Cardiac fibroblast (primary cell): ENCODE measurements at regions not wholly inside any gene's neighbourhood (a gene's known extent, or its start where the extent isn't known, plus 50 kb on each side); places are given as distances from the start of the nearest gene placed in this dataset.

Experiments used
- DNase-seq, 2 donors: peaks; one replicate each; pipeline versions ENCODE4 v3.0.0 to v3.0.0-alpha.2; 2010; ENCODE audit warnings: low read depth in 2 of 2
- H3K4me3 ChIP-seq, 2 donors: replicated peaks in 1 of 2; 1 replicate in 1 of 2; 2 replicates in 1 of 2; pipeline ENCODE4 v1.5.1; 2011; ENCODE audit warnings: low read depth in 2 of 2, low read length in 2 of 2, mild to moderate bottlenecking in 2 of 2, moderate library complexity in 1 of 2
- CTCF ChIP-seq: IDR thresholded peaks from one replicate; pipeline ENCODE4 v1.5.1; 2011; ENCODE audit warnings: low read depth, mild to moderate bottlenecking, low read length, inconsistent platforms

- no peak for DNase-seq
- TF ChIP-seq CTCF = no peak
- H3K4me3 ChIP-seq = no peak overlapping the region
These were observed 80.7 kb upstream of the TNFSF4 start for GRCh38 chr1:173287785-173288184.

- H3K4me3 ChIP-seq = no peak overlapping the region
- DNase-seq = no peak
- TF ChIP-seq CTCF = no peak
These were observed 86.6 kb upstream of the TNFSF4 start for GRCh38 chr1:173293756-173294155.

- peak in 1 of 2 donors; percentile 58 for DNase-seq
These were observed 87.7 kb upstream of the TNFSF4 start for GRCh38 chr1:173294843-173295242.

GRCh38 chr1:173295391-173295790 lies 88.3 kb upstream of the TNFSF4 start:
- peak; percentile 10 to 34 for DNase-seq
- TF ChIP-seq CTCF = no peak
- H3K4me3 ChIP-seq = no peak overlapping the region

More at GRCh38 chr1:173294843-173295242, 87.7 kb upstream of the TNFSF4 start:
- no peak for TF ChIP-seq CTCF
- no peak overlapping the region for H3K4me3 ChIP-seq

- no peak overlapping the region for H3K4me3 ChIP-seq
- no peak for TF ChIP-seq CTCF
- peak in 1 of 2 donors; percentile 83 for DNase-seq
These were observed 88.9 kb upstream of the TNFSF4 start for GRCh38 chr1:173295995-173296394.

- DNase-seq = no peak
These were observed 90.8 kb upstream of the TNFSF4 start for GRCh38 chr1:173297798-173298391.

More at GRCh38 chr1:173297798-173298391, 90.8 kb upstream of the TNFSF4 start:
- TF ChIP-seq CTCF = no peak
- H3K4me3 ChIP-seq = no peak overlapping the region
